ENCODE measurements at regions not wholly inside any gene's neighbourhood (a gene's known extent, or its start where the extent isn't known, plus 50 kb on each side); places are given as distances from the start of the nearest gene placed in this dataset.

DNA sequence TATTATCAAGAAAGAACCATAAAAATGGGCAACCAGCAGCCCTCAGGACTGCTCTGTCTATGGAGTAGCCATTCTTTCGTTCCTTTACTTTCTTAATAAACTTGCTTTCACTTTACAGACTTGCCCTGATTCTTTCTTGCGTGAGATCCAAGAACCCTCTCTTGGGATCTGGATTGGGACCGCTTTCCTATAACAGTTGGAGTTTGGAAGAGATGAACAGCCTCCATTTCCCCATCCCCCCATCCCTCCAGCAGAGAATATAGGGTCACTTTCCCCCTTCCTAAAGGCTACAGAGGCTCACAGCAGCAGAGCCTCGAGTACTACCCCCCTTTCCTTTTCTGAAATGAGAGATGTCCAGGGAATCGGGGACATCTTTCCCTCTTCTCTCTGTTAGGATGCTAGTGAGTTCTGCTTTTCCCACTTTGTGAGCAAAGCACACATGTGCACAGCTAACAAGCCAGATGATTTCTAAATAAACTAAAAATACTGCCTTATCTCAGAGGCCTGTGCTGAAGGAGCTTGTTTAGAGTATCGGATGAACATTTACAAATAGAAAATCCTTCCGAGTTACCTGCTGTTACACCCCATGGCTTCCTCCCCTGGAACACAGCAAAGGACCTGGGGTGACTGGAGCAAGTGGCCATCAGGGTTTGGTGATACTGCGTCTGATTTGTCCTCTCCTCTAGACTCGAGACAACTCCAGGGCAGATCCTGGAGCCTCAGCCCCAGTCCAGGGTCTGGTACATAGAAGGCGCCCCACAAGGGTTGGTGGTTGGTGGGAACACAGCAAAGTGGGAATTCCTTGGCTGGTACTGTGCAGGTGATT is 144.2 kb downstream of the SLC38A6 start:
- no peak for TF ChIP-seq CTCF (conservative IDR thresholded peaks at IDR 0.05)
- no peak for TF ChIP-seq EZH2 (IDR thresholded peaks at IDR 0.05; ENCODE audit: low read depth)
